ENCODE measurements at regions not wholly inside any gene's neighbourhood (a gene's known extent, or its start where the extent isn't known, plus 50 kb on each side); places are given as distances from the start of the nearest gene placed in this dataset.
"Not testable (repeated sequence)": the region's sequence is repeated elsewhere in the genome, so short reads cannot be mapped to it uniquely, and the experiment has no call there.

DNA sequence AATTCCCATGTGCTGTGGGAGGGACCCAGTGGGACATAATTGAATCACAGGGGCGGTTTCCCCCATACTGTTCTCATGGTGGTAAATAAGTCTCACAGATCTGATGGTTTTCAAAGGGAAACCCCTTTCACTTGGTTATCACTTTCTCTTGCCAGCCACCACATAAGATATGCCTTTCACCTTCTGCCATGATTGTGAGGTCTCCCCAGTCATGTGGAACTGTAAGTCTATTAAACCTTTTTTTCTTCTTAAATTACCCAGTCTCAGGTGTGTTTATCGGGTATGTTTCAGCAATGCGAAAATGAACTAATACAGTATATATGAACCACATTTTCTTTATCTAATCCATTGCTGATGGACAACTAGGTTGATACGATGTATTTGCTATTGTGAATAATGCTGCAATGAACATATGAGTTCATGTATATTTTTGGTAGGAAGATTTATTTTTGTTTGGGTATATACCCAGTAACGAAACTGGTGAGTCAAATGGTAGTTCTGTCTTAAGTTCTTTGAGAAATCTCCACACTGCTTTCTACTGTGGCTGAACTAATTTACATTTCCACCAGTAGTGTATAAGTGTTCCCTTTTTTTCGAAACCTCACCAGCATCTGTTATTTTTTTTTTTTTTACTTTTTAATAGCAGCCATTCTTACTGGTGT, 70.0 kb upstream of the HGF start:
- no peak for DNase-seq (ENCODE audit: low spot score)

DNA sequence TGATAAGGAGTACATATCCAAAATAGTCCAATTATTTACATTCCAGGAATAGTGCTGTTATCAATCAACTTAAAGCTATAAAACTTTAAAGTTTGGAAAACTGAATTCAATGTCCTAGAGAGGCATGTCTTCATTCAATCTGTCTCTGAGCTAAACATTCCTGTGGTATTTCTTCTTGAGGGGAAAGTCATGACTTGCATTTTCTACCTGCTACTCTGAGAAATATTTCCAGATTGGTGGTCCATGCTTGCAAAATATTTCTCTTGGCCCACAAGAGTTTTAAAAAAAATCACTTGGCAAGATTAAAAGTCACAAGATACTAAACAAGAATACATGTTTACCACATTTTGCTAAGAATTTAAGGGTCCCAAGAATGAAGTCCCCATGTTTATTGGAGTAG, 63.6 kb upstream of the HGF start:
- DNase-seq (ENCODE audit: low spot score), result no peak

DNA sequence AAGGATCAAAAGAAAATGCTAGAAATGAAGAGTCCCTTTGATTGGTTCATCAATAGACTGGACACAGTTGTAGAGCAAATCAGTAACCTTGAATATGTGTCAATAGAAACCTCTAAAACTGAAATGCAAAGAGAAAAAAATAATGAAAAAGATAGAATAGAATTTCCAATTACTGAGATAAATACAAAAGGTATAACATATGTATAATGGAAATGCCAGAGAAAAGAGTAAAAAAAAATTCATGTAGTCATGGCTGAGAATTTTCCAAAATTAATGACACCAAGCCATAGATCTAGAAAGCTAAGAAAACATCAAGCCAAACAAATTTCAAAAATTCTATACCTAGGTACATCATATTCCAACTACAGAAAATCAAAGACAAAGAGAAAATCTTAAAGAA, 62.0 kb upstream of the HGF start:
- no peak for DNase-seq (ENCODE audit: low spot score)

DNA sequence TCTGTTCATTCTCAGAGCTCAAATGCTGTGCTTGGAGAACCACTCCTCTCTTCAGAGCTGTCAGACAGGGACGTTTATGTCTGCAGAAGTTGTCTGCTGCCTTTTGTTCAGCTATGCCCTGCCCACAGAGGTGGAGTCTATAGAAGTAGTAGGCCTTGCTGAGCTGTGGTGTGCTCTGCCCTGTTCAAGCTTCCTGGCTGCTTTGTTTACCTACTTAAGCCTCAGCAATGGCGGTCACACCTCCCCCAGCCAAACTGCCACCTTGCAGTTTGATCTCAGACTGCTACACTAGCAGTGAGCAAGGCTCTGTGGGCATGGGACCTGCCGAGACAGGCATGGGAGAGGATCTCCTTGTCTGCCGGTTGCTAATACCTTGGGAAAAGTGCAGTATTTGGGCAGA, 59.7 kb upstream of the HGF start:
- not testable (repeated sequence) for DNase-seq (ENCODE audit: low spot score)

DNA sequence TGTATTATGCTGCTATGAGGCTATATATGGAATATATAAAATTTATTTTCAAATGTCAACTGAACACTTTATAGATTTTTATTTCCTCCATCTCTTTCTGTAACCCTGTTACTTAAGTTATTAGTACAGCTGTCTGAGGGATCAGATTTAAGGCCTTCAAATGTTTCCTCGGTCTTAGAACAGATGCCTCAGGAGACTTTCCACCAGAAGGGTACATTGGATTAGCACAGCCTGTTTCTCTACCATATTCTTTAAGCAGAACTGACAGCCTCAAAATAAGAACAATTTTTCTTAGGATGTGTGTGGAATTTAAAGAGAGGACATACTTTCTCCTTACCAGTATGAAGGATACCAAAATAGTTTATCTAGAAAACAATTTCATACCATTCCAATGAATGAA, 53.0 kb upstream of the HGF start:
- no peak for DNase-seq (ENCODE audit: low spot score)

DNA sequence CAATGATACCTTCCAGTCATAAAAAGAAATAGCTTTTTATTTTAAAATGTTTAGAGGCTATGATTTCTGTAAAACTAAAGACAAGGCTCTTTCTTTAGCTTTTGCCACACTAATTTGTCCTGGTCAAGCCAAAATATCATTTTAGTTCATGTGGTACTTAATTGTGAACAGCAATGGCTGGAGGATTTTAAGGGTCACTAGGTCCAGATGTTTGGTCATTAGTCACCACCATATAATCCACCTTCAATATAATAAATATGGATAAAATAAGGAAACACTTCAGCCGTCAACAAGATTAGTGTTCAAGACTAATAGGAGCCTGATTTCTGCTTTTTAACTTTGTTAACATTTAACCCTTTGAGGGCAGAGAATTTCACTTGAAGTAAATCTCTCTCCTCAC, 50.0 kb upstream of the HGF start:
- DNase-seq (ENCODE audit: low spot score), result no peak
